ENCODE measurements at regions not wholly inside any gene's neighbourhood (a gene's known extent, or its start where the extent isn't known, plus 50 kb on each side); places are given as distances from the start of the nearest gene placed in this dataset.

DNA sequence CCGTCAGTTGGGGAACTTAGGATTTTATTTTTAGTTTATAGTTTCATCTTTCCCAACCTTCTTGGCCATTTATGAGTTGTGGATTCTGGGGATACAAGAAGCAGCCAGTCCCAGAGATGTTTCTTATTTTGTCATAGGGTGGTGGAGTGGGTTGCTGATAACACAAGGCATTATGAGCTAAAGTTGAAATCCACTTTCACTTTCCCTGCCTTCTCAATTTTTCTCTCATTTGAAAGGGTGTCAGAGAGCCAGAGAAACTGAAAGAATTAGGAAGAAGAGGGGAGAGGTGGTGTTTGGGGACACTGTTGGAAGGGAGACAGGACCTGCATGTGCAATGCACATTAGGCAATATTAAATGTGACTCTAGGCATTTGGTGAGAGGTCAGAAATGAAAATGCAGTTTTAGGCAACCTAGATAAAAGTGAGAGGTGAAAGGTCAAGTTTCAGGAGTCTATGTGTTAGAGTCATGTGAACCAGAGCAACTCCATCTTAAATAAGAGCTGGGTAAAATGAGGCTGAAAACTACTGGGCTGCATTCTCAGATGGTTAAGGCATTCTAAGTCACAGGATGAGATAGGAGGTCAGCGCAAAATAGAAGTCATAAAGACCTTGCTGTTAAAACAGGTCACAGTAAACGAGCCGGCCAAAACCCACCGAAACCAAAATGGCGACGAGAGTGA lies 71.1 kb upstream of the F3 start:
- DNase-seq: no peak

GRCh38 chr1:94611681-94612475 lies 70.3 kb upstream of the F3 start:
- DNase-seq: no peak

GRCh38 chr1:94609619-94610018 lies 68.1 kb upstream of the F3 start:
- DNase-seq: no peak

- DNase-seq: no peak
These were observed 67.4 kb upstream of the F3 start for GRCh38 chr1:94608852-94609530.

DNA sequence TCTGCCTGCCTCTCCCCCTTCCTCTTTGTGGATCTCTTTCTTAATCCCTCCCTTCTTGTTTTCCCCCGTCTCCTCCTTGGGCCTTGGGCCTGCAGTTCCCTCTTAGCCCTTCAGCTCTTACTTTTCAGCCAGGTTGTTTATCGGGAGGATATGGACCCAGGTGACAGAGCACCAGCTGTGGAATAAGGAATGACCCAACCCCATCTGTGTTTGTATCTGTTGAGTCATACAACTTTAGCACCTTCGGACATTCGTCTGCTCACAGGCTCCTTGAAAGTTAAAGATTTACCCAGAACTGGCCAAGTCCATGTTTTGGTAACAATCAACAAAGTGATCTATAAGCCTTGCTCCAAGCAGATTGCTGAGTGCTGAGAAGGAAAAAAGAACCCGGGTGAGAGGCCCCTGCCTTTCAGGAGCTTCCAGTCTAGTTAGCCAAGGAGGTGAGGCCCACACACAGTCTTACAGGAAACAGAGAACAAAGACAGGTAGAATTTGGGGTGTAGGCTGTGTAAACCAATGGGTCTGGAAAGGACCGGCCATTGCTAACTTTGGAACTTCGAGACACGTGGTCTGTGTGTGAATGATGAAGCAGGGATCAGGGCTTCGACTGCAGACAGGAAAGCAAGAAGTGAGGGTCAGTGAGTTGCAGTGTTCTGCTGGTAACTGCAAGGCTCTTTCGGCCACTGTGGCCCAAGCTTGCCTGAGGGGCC lies 66.7 kb upstream of the F3 start:
- no peak for DNase-seq

GRCh38 chr1:94607398-94607797 lies 65.8 kb upstream of the F3 start:
- DNase-seq: no peak

DNA sequence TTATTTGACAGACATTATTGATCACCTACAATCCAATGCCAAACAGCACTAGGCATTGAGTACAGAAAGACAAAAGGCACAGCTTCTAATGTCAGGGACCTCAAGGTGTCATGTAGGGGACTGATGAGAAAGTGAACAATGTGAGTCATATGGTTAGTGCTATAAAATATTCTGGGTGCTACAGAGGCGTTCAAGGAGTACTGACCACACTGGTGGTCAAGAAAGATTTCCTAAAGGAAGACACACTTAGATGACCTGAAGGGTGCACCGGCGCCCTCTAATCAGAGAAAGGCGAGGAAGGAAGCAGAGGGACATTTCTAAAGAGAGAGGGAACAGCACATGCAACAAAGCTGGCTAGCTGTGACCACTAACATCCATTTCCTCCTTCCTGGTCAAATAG lies 64.9 kb upstream of the F3 start:
- no peak for DNase-seq

DNA sequence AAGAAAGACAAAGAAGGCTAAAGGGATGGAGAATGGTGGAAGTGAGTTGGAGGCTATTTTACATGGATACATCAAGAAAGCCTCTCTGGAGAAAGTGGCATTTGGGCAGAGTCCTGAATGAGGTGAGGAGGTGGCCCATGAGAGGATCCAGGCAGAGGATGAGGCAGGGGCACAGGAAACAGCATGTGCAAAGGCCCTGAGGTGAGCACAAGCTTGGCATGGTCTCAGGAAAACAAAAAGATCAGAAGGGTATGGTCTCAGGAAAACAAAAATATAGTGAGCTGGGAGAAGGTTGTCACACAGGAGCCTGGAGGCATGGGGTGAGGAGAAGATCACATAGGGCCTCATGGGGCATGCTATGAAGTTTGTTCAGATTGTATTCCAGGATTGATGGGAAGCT lies 62.1 kb upstream of the F3 start:
- no peak for DNase-seq

- no peak for DNase-seq
These were observed 61.5 kb upstream of the F3 start for GRCh38 chr1:94602802-94603625.

GRCh38 chr1:94602316-94602715 lies 60.8 kb upstream of the F3 start:
- DNase-seq: no peak

GRCh38 chr1:94600556-94600955 lies 59.0 kb upstream of the F3 start:
- DNase-seq: no peak

DNA sequence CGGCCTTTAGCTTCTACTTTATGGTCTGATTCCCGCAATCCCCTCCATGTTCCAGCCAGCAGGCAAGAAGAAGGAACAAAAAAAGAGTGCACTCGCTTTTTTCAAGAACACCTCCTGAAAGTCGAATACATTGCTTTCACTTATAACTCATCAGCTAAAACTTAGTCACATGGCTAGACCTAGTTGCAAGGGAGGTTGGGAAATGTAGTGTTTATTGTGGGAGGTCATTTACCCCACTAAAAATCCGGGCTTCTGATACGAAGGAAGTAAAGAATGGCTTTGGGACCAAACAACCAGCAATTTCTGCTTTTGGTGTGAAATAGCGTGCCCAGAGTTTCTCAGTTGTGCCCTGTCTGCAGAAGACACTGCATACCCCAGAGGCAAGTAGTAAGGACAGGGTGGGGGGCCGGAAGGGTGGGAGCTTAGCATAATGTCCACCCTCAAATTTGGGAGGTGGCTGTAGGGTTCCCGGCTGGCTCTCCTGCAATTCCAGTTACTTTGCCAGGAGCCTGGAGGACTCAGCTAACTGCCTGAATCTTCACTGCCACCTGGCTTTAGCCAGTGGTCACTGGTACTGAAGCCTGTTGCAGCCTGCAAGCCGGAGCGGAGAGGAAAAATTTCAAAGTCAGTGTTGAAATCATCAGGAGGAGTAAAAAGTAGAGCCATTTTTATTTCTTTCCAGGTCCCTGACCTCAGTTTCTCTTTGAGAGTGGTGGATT lies 57.7 kb upstream of the F3 start:
- no peak for DNase-seq

DNA sequence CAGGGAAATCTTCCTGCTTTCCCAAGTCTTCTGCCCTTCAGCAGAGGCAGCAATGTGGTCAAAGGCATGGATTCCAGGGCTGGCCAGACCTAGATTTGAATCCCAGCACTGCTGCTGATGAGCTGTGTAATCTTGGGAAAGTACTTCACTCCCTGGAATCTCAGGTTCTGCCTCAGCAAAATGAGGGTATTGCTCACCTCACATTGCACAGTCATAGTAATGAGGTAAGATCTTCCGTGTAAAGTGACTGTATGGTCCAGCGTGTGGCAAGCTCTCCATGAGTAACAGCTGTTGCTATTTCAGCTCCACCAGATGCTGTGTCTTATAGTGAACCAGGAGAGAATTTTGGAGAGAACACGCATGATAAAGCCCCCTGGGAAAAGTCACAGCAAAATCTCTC lies 56.1 kb upstream of the F3 start:
- DNase-seq: no peak

GRCh38 chr1:94596260-94596659 lies 54.7 kb upstream of the F3 start:
- DNase-seq: no peak

GRCh38 chr1:94595658-94596057 lies 54.1 kb upstream of the F3 start:
- DNase-seq: no peak

- DNase-seq: no peak
These were observed 52.1 kb upstream of the F3 start for GRCh38 chr1:94593611-94594010.

GRCh38 chr1:94592571-94592920 lies 51.0 kb upstream of the F3 start:
- DNase-seq: no peak

- DNase-seq: no peak
These were observed 50.4 kb upstream of the F3 start for GRCh38 chr1:94591823-94592570.
